HepG2 (cell line): ENCODE measurements at regions not wholly inside any gene's neighbourhood (a gene's known extent, or its start where the extent isn't known, plus 50 kb on each side); places are given as distances from the start of the nearest gene placed in this dataset.
"Not testable (repeated sequence)": the region's sequence is repeated elsewhere in the genome, so short reads cannot be mapped to it uniquely, and the experiment has no call there.

Experiments used
- ATM ChIP-seq: fragments of 450-650 bp; IDR thresholded peaks from 2 replicates; pipeline ENCODE4 v1.7.1; 2017; ENCODE audit warnings: mild to moderate bottlenecking, borderline replicate concordance
- KAT7 ChIP-seq: IDR thresholded peaks from 2 replicates; pipeline ENCODE4 v1.6.1; 2018; ENCODE audit warnings: borderline replicate concordance, missing compliant biosample characterization
- STAG1 ChIP-seq: sonication (generic); formaldehyde crosslinking; IDR thresholded peaks from 2 replicates; pipeline ENCODE4 v1.4.0; 2020; ENCODE audit warnings: missing genetic modification reagents
- TAF1 ChIP-seq: sonication (generic); formaldehyde crosslinking; IDR thresholded peaks from 2 replicates; pipeline ENCODE4 v1.4.0; 2020; ENCODE audit warnings: missing genetic modification reagents
- ZBTB7A ChIP-seq: sonication (generic); formaldehyde crosslinking; IDR thresholded peaks from 2 replicates; pipeline ENCODE4 v1.8.0; 2022; ENCODE audit warnings: mild to moderate bottlenecking, missing genetic modification reagents
- ZNF350 ChIP-seq: sonication (generic); formaldehyde crosslinking; IDR thresholded peaks from 2 replicates; pipeline ENCODE4 v1.4.0; 2020; ENCODE audit warnings: mild to moderate bottlenecking, low read depth, missing genetic modification reagents, borderline replicate concordance
- ZNF550 ChIP-seq: sonication (generic); formaldehyde crosslinking; IDR thresholded peaks from 2 replicates; pipeline ENCODE4 v1.4.0; 2020; ENCODE audit warnings: mild to moderate bottlenecking, missing genetic modification reagents, borderline replicate concordance
- ZNF570 ChIP-seq: sonication (generic); formaldehyde crosslinking; IDR thresholded peaks from 2 replicates; pipeline ENCODE4 v1.4.0; 2020; ENCODE audit warnings: mild to moderate bottlenecking, missing genetic modification reagents, borderline replicate concordance
- TF ChIP-seq, protein P1 (sequence below), 2 experiments: fragments of 450-650 bp in 1 of 2; sonication (generic) in 1 of 2; formaldehyde crosslinking; IDR thresholded peaks; 2 replicates each; pipeline versions ENCODE4 v1.5.0 to v1.8.0; 2020 to 2022; ENCODE audit warnings: mild to moderate bottlenecking in 1 of 2, missing genetic modification reagents in 1 of 2
- TF ChIP-seq, protein P2 (sequence below): sonication (generic); formaldehyde crosslinking; IDR thresholded peaks from 2 replicates; pipeline ENCODE4 v1.5.0; 2020; ENCODE audit warnings: mild to moderate bottlenecking, missing genetic modification reagents, moderate library complexity
- TF ChIP-seq, protein P3 (sequence below): IDR thresholded peaks from 2 replicates; pipeline ENCODE4 v1.6.1; 2012; ENCODE audit warnings: inconsistent platforms
- TF ChIP-seq, protein P4 (sequence below): sonication (generic); formaldehyde crosslinking; IDR thresholded peaks from 2 replicates; pipeline ENCODE4 v1.4.0; 2020; ENCODE audit warnings: missing genetic modification reagents

DNA sequence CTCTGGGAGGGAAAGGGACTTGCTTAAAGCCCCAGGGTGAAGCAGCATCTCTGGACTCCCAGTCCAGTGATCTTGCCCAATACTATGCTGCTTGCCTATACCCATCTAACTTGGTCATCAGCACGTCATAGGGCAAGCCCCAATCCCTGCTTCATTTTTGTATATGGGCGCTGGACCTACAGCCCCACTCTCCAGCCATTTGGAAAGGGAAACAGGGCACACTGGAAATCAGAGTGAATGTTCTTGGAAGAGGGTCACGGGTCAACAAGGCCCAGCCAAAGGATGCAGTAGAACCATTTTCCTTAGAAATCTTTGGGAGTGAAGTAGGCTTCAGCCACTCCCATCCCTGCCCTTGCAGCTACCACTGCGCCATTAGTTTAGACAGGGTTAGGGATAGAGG, 162.5 kb downstream of the GOLGA6L4 start:
- TF ChIP-seq STAG1; ZNF550 (CRISPR knock-in tag); ZNF350; ATM; ZBTB7A (CRISPR knock-in tag); TAF1 (CRISPR knock-in tag); KAT7 (CRISPR knock-in tag); ZNF570 (CRISPR knock-in tag): not testable (repeated sequence)
- TF ChIP-seq, protein P1, sequence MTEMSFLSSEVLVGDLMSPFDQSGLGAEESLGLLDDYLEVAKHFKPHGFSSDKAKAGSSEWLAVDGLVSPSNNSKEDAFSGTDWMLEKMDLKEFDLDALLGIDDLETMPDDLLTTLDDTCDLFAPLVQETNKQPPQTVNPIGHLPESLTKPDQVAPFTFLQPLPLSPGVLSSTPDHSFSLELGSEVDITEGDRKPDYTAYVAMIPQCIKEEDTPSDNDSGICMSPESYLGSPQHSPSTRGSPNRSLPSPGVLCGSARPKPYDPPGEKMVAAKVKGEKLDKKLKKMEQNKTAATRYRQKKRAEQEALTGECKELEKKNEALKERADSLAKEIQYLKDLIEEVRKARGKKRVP (CRISPR knock-in tag; IDR thresholded peaks at IDR 0.05): not testable (repeated sequence)
- TF ChIP-seq, protein P2, sequence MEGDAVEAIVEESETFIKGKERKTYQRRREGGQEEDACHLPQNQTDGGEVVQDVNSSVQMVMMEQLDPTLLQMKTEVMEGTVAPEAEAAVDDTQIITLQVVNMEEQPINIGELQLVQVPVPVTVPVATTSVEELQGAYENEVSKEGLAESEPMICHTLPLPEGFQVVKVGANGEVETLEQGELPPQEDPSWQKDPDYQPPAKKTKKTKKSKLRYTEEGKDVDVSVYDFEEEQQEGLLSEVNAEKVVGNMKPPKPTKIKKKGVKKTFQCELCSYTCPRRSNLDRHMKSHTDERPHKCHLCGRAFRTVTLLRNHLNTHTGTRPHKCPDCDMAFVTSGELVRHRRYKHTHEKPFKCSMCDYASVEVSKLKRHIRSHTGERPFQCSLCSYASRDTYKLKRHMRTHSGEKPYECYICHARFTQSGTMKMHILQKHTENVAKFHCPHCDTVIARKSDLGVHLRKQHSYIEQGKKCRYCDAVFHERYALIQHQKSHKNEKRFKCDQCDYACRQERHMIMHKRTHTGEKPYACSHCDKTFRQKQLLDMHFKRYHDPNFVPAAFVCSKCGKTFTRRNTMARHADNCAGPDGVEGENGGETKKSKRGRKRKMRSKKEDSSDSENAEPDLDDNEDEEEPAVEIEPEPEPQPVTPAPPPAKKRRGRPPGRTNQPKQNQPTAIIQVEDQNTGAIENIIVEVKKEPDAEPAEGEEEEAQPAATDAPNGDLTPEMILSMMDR (CRISPR knock-in tag): not testable (repeated sequence)
- TF ChIP-seq, protein P3, sequence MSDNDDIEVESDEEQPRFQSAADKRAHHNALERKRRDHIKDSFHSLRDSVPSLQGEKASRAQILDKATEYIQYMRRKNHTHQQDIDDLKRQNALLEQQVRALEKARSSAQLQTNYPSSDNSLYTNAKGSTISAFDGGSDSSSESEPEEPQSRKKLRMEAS: not testable (repeated sequence)
- TF ChIP-seq, protein P4, sequence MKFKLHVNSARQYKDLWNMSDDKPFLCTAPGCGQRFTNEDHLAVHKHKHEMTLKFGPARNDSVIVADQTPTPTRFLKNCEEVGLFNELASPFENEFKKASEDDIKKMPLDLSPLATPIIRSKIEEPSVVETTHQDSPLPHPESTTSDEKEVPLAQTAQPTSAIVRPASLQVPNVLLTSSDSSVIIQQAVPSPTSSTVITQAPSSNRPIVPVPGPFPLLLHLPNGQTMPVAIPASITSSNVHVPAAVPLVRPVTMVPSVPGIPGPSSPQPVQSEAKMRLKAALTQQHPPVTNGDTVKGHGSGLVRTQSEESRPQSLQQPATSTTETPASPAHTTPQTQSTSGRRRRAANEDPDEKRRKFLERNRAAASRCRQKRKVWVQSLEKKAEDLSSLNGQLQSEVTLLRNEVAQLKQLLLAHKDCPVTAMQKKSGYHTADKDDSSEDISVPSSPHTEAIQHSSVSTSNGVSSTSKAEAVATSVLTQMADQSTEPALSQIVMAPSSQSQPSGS (CRISPR knock-in tag): not testable (repeated sequence)
